GM12874 (cell line): ENCODE measurements at regions not wholly inside any gene's neighbourhood (a gene's known extent, or its start where the extent isn't known, plus 50 kb on each side); places are given as distances from the start of the nearest gene placed in this dataset.

Experiments used
- CTCF ChIP-seq: IDR thresholded peaks from 2 replicates; pipeline ENCODE4 v1.5.1; 2011; ENCODE audit warnings: low read depth, mild to moderate bottlenecking, control low read depth, low read length, moderate library complexity; ENCODE audit not compliant: insufficient read depth

DNA sequence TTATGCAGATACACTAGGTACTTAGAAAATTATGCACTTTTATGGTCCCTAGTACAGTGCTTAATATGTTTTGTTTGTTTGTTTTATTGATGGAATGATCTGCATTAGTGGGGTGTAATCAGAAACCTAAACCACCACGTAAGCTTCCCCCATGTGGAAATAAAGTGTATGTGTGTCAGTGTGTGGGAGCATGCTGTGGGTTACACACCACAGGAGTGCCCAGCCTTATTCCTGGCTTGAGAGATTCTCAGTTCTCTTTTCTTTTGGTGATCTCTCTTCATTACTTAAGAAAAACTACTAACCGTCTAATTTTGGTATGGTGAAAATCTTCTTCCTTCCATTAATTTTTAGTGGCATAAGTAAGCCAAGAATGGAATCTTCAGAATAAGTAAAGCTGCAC lies 398.6 kb downstream of the DCDC2C start:
- no peak for TF ChIP-seq CTCF

GRCh38 chr2:4107179-4107578 lies 403.8 kb downstream of the DCDC2C start:
- no peak for TF ChIP-seq CTCF

DNA sequence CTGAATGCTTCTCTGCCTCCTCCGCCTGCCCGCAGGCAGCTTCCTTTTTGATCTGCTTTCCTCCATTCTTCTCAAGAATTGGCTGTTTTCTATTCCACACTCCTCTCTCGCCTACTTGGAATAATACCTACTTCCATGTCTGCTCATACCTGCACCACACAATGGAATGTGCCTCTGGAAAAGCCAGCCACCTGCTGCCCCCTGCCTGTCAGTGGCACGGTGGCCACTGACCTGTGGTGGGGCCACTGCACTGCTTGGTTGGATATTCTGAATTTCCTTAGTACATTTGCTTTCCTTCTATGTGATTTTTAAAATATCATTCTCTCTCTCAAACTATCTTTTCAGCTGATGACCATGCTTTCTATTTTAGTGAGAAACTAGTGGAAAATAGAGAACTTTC lies 406.9 kb downstream of the DCDC2C start:
- no peak for TF ChIP-seq CTCF

- TF ChIP-seq CTCF: no peak
Measured at GRCh38 chr2:4122726-4123125, 419.4 kb downstream of the DCDC2C start.

DNA sequence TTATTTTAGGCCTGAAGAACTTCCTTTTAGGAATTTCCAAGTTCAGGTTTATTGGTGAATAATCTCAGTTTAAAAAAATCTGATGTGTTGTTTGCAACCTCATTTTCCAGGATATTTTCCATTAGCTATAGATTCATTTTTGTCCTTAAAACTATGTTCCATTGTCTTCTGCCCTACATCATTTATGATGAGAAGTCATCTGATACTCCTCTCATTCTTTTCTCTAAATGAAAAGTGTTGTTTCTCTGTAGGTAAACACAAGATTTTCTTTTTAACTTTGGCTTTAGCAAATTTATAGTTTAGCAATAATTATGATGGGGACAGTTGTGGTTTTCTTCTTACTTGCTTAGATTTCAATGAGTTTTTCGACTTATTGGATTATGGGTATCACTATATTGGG lies 427.3 kb downstream of the DCDC2C start:
- TF ChIP-seq CTCF: no peak

GRCh38 chr2:4134551-4135550 lies 431.5 kb downstream of the DCDC2C start:
- TF ChIP-seq CTCF: no peak

GRCh38 chr2:4135765-4136164 lies 432.4 kb downstream of the DCDC2C start:
- no peak for TF ChIP-seq CTCF
